A549 (cell line): ENCODE measurements at regions not wholly inside any gene's neighbourhood (a gene's known extent, or its start where the extent isn't known, plus 50 kb on each side); places are given as distances from the start of the nearest gene placed in this dataset.

Experiments
- ATAC-seq, 2 experiments: fragments of 200-7000 bp in 1 of 2; fragments of >200 bp in 1 of 2; cut with Nextera tagmentation in 1 of 2; cut with Tn5 transposase in 1 of 2; 3 replicates each; pipeline versions ENCODE4 v1.8.0 to v1.9.1; 2018 to 2020; ENCODE audit warnings: mild to moderate bottlenecking in 1 of 2, moderate library complexity in 1 of 2
- CTCF ChIA-PET: fragments of 300-600 bp; sonication (Branson Sonifier 250); formaldehyde crosslinking; extraction: SDS; loops from one replicate; lab custom pipeline; 2021; ENCODE audit warnings: antibody characterized with exemption, inconsistent platforms; lab: Yijun Ruan, JAX
- POLR2A ChIA-PET: fragments of 350-600 bp; formaldehyde crosslinking; extraction: SDS; loops from one replicate; lab custom pipeline; 2021; ENCODE audit warnings: antibody characterized with exemption, inconsistent platforms; lab: Yijun Ruan, JAX
- DNase-seq, 2 experiments: peaks; one replicate each; pipeline versions ENCODE4 v3.0.0 to v3.0.0-alpha.2; 2011 to 2016; ENCODE audit warnings: low read depth in 1 of 2, low spot score in 1 of 2
- FAIRE-seq: peaks from 2 replicates; lab custom pipeline; 2011; peaks lifted over from hg19 to GRCh38; lab: Jason Lieb, UNC
- H3K27ac ChIP-seq, 2 experiments: fragments of >200 bp; sonication (Bioruptor Twin); formaldehyde crosslinking; 3 replicates each; pipeline ENCODE4 v1.5.1; 2016 to 2017
- H3K4me1 ChIP-seq: fragments of >200 bp; sonication (Bioruptor Twin); formaldehyde crosslinking; 3 replicates; pipeline ENCODE4 v1.6.1; 2016
- H3K4me2 ChIP-seq: fragments of >200 bp; sonication (Bioruptor Twin); formaldehyde crosslinking; 3 replicates; pipeline ENCODE4 v1.6.1; 2016
- H3K4me3 ChIP-seq: fragments of >200 bp; sonication (Bioruptor Twin); formaldehyde crosslinking; 3 replicates; pipeline ENCODE4 v1.5.1; 2016
- H3K9me3 ChIP-seq: fragments of >200 bp; sonication (Bioruptor Twin); formaldehyde crosslinking; 3 replicates; pipeline ENCODE4 v1.6.1; 2016
- HMGXB4 ChIP-seq: fragments of 250-450 bp; sonication (Bioruptor Pico); IDR thresholded peaks from 2 replicates; pipeline ENCODE4 v1.5.0; 2021; ENCODE audit warnings: mild to moderate bottlenecking, moderate library complexity, borderline replicate concordance
- KDM5A ChIP-seq: fragments of 200-600 bp; sonication (generic); IDR thresholded peaks from 2 replicates; pipeline ENCODE4 v1.6.1; 2016; ENCODE audit warnings: antibody characterized with exemption, mild to moderate bottlenecking
- NPAS2 ChIP-seq: fragments of 250-450 bp; sonication (Bioruptor Pico); IDR thresholded peaks from 2 replicates; pipeline ENCODE4 v1.8.0; 2022; ENCODE audit warnings: mild to moderate bottlenecking, moderate library complexity, borderline replicate concordance
- POLR2A ChIP-seq: IDR thresholded peaks from 2 replicates; pipeline ENCODE4 v1.6.1; 2012; ENCODE audit warnings: mild to moderate bottlenecking, low read length
- RAD21 ChIP-seq, 2 experiments: fragments of >200 bp in 1 of 2; sonication (Bioruptor Twin) in 1 of 2; formaldehyde crosslinking in 1 of 2; IDR thresholded peaks in 1 of 2; conservative IDR thresholded peaks in 1 of 2; 2 replicates in 1 of 2; 3 replicates in 1 of 2; pipeline ENCODE4 v1.6.1; 2012 to 2018; ENCODE audit warnings: inconsistent platforms in 1 of 2
- USF2 ChIP-seq: fragments of 450-650 bp; IDR thresholded peaks from 2 replicates; pipeline ENCODE4 v1.6.1; 2014; ENCODE audit warnings: antibody characterized with exemption
- WGBS: methylation state at CpG from one replicate; pipeline ENCODE4 v1.1.6; 2017; ENCODE audit errors: missing lambda C conversion rate; 5-methylcytosine and 5-hydroxymethylcytosine counted together
- TF ChIP-seq, protein P1 (sequence below): IDR thresholded peaks from 2 replicates; pipeline ENCODE4 v1.6.1; 2012
- TF ChIP-seq, protein P2 (sequence below): fragments of 150-350 bp; IDR thresholded peaks from 2 replicates; pipeline ENCODE4 v1.6.1; 2014; ENCODE audit warnings: low read depth, mild to moderate bottlenecking, low read length
- TF ChIP-seq, protein P3 (sequence below): fragments of >200 bp; sonication (Bioruptor Twin); formaldehyde crosslinking; IDR thresholded peaks from 3 replicates; pipeline ENCODE4 v1.5.1; 2016
- TF ChIP-seq, protein P4 (sequence below): fragments of 200-600 bp; sonication (generic); IDR thresholded peaks from 2 replicates; pipeline ENCODE4 v1.6.1; 2016; ENCODE audit warnings: antibody characterized with exemption, mild to moderate bottlenecking, moderate library complexity

DNA sequence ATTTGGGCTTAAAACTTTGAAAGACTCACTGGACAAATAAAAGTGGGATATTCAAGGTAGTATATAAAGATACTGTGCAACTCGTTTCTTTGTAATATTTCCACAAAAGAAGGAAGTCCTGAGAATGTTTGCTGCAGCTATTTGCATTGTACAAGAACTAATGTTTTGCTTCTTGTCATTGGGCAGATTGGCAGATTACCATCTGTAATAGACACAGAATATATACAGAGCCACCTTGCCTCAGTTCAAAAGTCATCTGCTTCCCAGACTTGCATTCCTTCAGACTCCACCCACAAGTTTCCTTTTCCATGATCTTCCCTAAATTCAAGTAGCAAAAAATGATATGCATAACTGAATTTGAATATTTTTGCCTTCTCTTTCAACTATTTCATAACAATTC, 145.1 kb downstream of the EFNB2 start:
- DNase-seq (no peak), ATAC-seq (no peak), FAIRE-seq (no peak)
- POLR2A ChIA-PET = no interaction called here
- no peak for TF ChIP-seq KDM5A
- CTCF ChIA-PET = no interaction called here
- no peaks in the 10 kb centered on the region for H3K9me3 ChIP-seq
- no peak overlapping the region for H3K27ac ChIP-seq
- no peak overlapping the region for H3K4me2 ChIP-seq
- H3K4me1 ChIP-seq = no peaks in the 10 kb centered on the region
- H3K4me3 ChIP-seq = no peak overlapping the region
- WGBS = 14% methylated on average over 1 of the region's 1 CpG

DNA sequence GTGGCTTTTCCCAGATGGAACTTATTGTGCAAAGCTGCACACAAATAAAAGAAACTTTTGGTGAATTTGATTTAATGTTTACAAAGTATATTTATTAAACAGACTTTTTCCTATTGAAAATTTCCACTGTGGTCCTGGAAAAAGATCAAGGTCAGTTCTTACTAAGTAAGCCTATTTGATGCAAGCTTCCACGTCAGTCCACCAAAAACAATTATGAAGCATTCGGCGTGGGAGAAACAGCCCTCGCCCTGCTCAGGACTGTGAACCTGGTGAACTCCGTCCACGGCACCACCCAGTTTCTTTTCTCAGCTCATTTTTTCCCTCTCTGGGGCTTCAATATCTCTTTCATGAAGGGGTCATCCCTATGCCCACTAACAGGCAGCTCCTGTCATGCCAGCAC, 149.8 kb downstream of the EFNB2 start:
- ChIA-PET CTCF (no interaction called here), POLR2A (no interaction called here)
- no peak for DNase-seq
- TF ChIP-seq, protein P1, sequence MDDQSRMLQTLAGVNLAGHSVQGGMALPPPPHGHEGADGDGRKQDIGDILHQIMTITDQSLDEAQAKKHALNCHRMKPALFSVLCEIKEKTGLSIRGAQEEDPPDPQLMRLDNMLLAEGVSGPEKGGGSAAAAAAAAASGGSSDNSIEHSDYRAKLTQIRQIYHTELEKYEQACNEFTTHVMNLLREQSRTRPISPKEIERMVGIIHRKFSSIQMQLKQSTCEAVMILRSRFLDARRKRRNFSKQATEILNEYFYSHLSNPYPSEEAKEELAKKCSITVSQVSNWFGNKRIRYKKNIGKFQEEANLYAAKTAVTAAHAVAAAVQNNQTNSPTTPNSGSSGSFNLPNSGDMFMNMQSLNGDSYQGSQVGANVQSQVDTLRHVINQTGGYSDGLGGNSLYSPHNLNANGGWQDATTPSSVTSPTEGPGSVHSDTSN = no peak
- TF ChIP-seq KDM5A (no peak), HMGXB4 (no peak), USF2 (no peak), POLR2A (no peak)
- TF ChIP-seq, protein P2, sequence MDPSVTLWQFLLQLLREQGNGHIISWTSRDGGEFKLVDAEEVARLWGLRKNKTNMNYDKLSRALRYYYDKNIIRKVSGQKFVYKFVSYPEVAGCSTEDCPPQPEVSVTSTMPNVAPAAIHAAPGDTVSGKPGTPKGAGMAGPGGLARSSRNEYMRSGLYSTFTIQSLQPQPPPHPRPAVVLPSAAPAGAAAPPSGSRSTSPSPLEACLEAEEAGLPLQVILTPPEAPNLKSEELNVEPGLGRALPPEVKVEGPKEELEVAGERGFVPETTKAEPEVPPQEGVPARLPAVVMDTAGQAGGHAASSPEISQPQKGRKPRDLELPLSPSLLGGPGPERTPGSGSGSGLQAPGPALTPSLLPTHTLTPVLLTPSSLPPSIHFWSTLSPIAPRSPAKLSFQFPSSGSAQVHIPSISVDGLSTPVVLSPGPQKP = no peak
- TF ChIP-seq, protein P3, sequence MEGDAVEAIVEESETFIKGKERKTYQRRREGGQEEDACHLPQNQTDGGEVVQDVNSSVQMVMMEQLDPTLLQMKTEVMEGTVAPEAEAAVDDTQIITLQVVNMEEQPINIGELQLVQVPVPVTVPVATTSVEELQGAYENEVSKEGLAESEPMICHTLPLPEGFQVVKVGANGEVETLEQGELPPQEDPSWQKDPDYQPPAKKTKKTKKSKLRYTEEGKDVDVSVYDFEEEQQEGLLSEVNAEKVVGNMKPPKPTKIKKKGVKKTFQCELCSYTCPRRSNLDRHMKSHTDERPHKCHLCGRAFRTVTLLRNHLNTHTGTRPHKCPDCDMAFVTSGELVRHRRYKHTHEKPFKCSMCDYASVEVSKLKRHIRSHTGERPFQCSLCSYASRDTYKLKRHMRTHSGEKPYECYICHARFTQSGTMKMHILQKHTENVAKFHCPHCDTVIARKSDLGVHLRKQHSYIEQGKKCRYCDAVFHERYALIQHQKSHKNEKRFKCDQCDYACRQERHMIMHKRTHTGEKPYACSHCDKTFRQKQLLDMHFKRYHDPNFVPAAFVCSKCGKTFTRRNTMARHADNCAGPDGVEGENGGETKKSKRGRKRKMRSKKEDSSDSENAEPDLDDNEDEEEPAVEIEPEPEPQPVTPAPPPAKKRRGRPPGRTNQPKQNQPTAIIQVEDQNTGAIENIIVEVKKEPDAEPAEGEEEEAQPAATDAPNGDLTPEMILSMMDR = no peak
- TF ChIP-seq, protein P4, sequence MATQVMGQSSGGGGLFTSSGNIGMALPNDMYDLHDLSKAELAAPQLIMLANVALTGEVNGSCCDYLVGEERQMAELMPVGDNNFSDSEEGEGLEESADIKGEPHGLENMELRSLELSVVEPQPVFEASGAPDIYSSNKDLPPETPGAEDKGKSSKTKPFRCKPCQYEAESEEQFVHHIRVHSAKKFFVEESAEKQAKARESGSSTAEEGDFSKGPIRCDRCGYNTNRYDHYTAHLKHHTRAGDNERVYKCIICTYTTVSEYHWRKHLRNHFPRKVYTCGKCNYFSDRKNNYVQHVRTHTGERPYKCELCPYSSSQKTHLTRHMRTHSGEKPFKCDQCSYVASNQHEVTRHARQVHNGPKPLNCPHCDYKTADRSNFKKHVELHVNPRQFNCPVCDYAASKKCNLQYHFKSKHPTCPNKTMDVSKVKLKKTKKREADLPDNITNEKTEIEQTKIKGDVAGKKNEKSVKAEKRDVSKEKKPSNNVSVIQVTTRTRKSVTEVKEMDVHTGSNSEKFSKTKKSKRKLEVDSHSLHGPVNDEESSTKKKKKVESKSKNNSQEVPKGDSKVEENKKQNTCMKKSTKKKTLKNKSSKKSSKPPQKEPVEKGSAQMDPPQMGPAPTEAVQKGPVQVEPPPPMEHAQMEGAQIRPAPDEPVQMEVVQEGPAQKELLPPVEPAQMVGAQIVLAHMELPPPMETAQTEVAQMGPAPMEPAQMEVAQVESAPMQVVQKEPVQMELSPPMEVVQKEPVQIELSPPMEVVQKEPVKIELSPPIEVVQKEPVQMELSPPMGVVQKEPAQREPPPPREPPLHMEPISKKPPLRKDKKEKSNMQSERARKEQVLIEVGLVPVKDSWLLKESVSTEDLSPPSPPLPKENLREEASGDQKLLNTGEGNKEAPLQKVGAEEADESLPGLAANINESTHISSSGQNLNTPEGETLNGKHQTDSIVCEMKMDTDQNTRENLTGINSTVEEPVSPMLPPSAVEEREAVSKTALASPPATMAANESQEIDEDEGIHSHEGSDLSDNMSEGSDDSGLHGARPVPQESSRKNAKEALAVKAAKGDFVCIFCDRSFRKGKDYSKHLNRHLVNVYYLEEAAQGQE = no peak
- ATAC-seq = no peak
- no peak overlapping the region for H3K4me3 ChIP-seq
- H3K9me3 ChIP-seq = no peaks in the 10 kb centered on the region
- H3K4me1 ChIP-seq = no peaks in the 10 kb centered on the region
- no peak overlapping the region for H3K4me2 ChIP-seq
- no peak for FAIRE-seq
- no peak overlapping the region for H3K27ac ChIP-seq
- WGBS = 76% methylated on average over 6 of the region's 6 CpGs

DNA sequence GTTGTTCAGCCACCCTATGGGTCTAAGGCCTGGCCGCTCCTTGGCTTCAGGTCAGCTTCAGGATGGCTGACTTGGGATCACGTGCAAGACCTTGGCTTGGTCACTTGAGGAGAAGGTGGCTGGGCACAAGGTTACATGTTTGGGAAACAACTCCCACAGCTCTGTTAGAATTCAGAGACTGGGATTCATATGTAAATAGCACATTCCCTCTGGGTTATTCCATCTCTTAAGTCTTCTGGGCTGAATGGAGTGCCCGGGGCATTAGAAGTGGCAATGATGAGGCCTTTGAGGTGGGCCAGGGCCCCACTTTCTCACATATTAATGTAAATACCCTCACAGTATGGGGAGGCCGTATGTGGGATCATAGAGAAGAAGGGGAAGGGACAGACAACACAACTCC, 150.9 kb downstream of the EFNB2 start:
- no peaks in the 10 kb centered on the region for H3K9me3 ChIP-seq
- no peak overlapping the region for H3K4me2 ChIP-seq
- TF ChIP-seq RAD21 (conservative IDR thresholded peaks at IDR 0.05 in 1 of 2, IDR thresholded peaks at IDR 0.05 in 1 of 2) (no peak), NPAS2 (no peak)
- ATAC-seq = no peak
- ChIA-PET CTCF (no interaction called here), POLR2A (no interaction called here)
- H3K4me1 ChIP-seq = no peaks in the 10 kb centered on the region
- 60% methylated on average over 2 of the region's 4 CpGs for WGBS
- no peak for DNase-seq
- FAIRE-seq = no peak
- no peak overlapping the region for H3K4me3 ChIP-seq
- H3K27ac ChIP-seq = no peak overlapping the region
